Endothelial cell of umbilical vein (primary cell): ENCODE measurements at regions not wholly inside any gene's neighbourhood (a gene's known extent, or its start where the extent isn't known, plus 50 kb on each side); places are given as distances from the start of the nearest gene placed in this dataset.

ENCODE experiments used
- BruUV-seq: library from RNA; stranded (reverse); fragments of 400-500 nt; replicated peaks from 2 replicates; lab custom pipeline; 2021; lab: Mats Ljungman, UMichigan
- CTCF ChIA-PET: fragments of 300-600, 350-600 bp; sonication (Branson Sonifier 250); formaldehyde crosslinking; loops from one replicate; lab custom pipeline; 2021; ENCODE audit warnings: antibody characterized with exemption, inconsistent platforms; lab: Charles Lee
- POLR2A ChIA-PET: fragments of 300-600, 350-600 bp; sonication (Branson Sonifier 250); formaldehyde crosslinking; loops from one replicate; lab custom pipeline; 2021; ENCODE audit warnings: antibody characterized with exemption, inconsistent platforms; lab: Charles Lee
- DNase-seq: peaks from one replicate; pipeline ENCODE4 v3.0.0-alpha.2; 2011; ENCODE audit warnings: low read depth, low spot score
- FAIRE-seq: peaks from 2 replicates; lab custom pipeline; 2011; peaks lifted over from hg19 to GRCh38; lab: Jason Lieb, UNC
- H2AFZ ChIP-seq: 2 replicates; pipeline ENCODE4 v1.6.0; 2012; ENCODE audit warnings: low read depth, low read length, control low read depth, inconsistent platforms
- H3K27ac ChIP-seq: 2 replicates; pipeline ENCODE4 v1.5.1; 2011; ENCODE audit warnings: low read depth, mild to moderate bottlenecking, control low read depth, low read length, moderate library complexity; ENCODE audit not compliant: insufficient read depth
- H3K27me3 ChIP-seq, 2 experiments: 2 replicates each; pipeline versions ENCODE4 v1.6.0 to v1.6.1; 2011; ENCODE audit warnings: low read length in 2 of 2, mixed read lengths in 1 of 2; ENCODE audit not compliant: control insufficient read depth in 2 of 2, insufficient read depth in 2 of 2
- H3K36me3 ChIP-seq, 2 experiments: 2 replicates in 1 of 2; 3 replicates in 1 of 2; pipeline ENCODE4 v1.5.1; 2011; ENCODE audit warnings: low read length in 2 of 2, mild to moderate bottlenecking in 1 of 2, moderate library complexity in 1 of 2; ENCODE audit not compliant: control insufficient read depth in 2 of 2, insufficient read depth in 2 of 2; ENCODE audit errors: extremely low read depth in 1 of 2
- H3K4me1 ChIP-seq: 3 replicates; pipeline ENCODE4 v1.5.1; 2011; ENCODE audit warnings: mild to moderate bottlenecking, low read length; ENCODE audit not compliant: control insufficient read depth, insufficient read depth; ENCODE audit errors: extremely low read depth
- H3K4me2 ChIP-seq: 2 replicates; pipeline ENCODE4 v1.6.1; 2011; ENCODE audit warnings: low read length, control low read depth, mixed read lengths; ENCODE audit not compliant: insufficient read depth
- H3K4me3 ChIP-seq, 3 experiments: fragments of 200-600 bp in 1 of 3; sonication (generic), shearing (Covaris generic) in 1 of 3; replicated peaks in 1 of 3; 2 replicates each; pipeline ENCODE4 v1.5.1; 2011 to 2016; ENCODE audit warnings: control low read depth in 3 of 3, low read length in 3 of 3, mild to moderate bottlenecking in 2 of 3, inconsistent platforms in 1 of 3, low read depth in 1 of 3, moderate library complexity in 1 of 3; ENCODE audit not compliant: insufficient read depth in 1 of 3
- H3K79me2 ChIP-seq: 2 replicates; pipeline ENCODE4 v1.6.0; 2012; ENCODE audit warnings: low read length, inconsistent platforms; ENCODE audit not compliant: control insufficient read depth, insufficient read depth
- H3K9ac ChIP-seq: replicated peaks from 2 replicates; pipeline ENCODE3; 2011; ENCODE audit warnings: low read length, control low read depth; ENCODE audit not compliant: insufficient read depth; ENCODE audit errors: extremely low read depth
- H3K9me1 ChIP-seq: replicated peaks from 3 replicates; pipeline ENCODE4 v1.6.0; 2011; ENCODE audit warnings: mild to moderate bottlenecking, low read length; ENCODE audit not compliant: control insufficient read depth, insufficient read depth; ENCODE audit errors: extremely low read depth
- H3K9me3 ChIP-seq: replicated peaks from 2 replicates; pipeline ENCODE4 v1.5.1; 2012; ENCODE audit warnings: low read length, inconsistent platforms; ENCODE audit not compliant: control insufficient read depth, insufficient read depth
- H4K20me1 ChIP-seq: replicated peaks from 2 replicates; pipeline ENCODE3; 2011; ENCODE audit warnings: mild to moderate bottlenecking, low read length; ENCODE audit not compliant: control insufficient read depth, insufficient read depth; ENCODE audit errors: extremely low read depth
- EZH2 ChIP-seq: IDR thresholded peaks from 2 replicates; pipeline ENCODE4 v1.6.1; 2012; ENCODE audit warnings: borderline replicate concordance, low read depth, mild to moderate bottlenecking, moderate library complexity, low read length, inconsistent platforms; ENCODE audit not compliant: severe bottlenecking
- FOS ChIP-seq: IDR thresholded peaks from 2 replicates; pipeline ENCODE4 v1.6.1; 2011; ENCODE audit warnings: mild to moderate bottlenecking, low read length, moderate library complexity, borderline replicate concordance; ENCODE audit not compliant: insufficient read depth
- GATA2 ChIP-seq: IDR thresholded peaks from 2 replicates; pipeline ENCODE4 v1.7.0; 2011; ENCODE audit warnings: low read depth, mild to moderate bottlenecking, moderate library complexity, mixed read lengths, low read length; ENCODE audit not compliant: insufficient read length, insufficient read depth
- JUN ChIP-seq: IDR thresholded peaks from 2 replicates; pipeline ENCODE4 v1.6.1; 2011; ENCODE audit warnings: borderline replicate concordance, low read depth; ENCODE audit not compliant: insufficient read length, insufficient read depth
- MYC ChIP-seq: IDR thresholded peaks from one replicate; pipeline ENCODE4 v1.6.1; 2011; ENCODE audit warnings: mild to moderate bottlenecking, low read depth, low read length
- POLR2A ChIP-seq: IDR thresholded peaks from 2 replicates; pipeline ENCODE4 v1.6.1; 2012; ENCODE audit warnings: low read depth, mild to moderate bottlenecking, control low read depth, low read length
- POLR2AphosphoS5 ChIP-seq: IDR thresholded peaks from 2 replicates; pipeline ENCODE4 v1.6.1; 2012; ENCODE audit warnings: low read depth, mild to moderate bottlenecking, control low read depth, low read length, moderate library complexity; ENCODE audit not compliant: insufficient read depth
- dilution Hi-C: fragments of 300-500 bp; cut with MboI; formaldehyde crosslinking; loops from one replicate; pipeline ENCODE4 v1.15.0; 2019; ENCODE audit warnings: low sequenced_read_pairs; ENCODE audit not compliant: extremely low pct_ligation_motif_present
- intact Hi-C: fragments of 100-400 bp; cut with micrococcal nuclease; formaldehyde crosslinking; loops from one replicate; pipeline ENCODE4 v1.10.0; 2022
- TF ChIP-seq, protein P1 (sequence below): IDR thresholded peaks from 2 replicates; pipeline ENCODE4 v1.6.1; 2011; ENCODE audit not compliant: insufficient read depth, insufficient read length
- TF ChIP-seq, protein P2 (sequence below), 2 donors: IDR thresholded peaks; 1 replicate in 1 of 2; 2 replicates in 1 of 2; pipeline ENCODE4 v1.5.1; 2011; ENCODE audit warnings: low read length in 2 of 2, mild to moderate bottlenecking in 2 of 2, moderate library complexity in 2 of 2, control low read depth in 1 of 2, inconsistent platforms in 1 of 2, low read depth in 1 of 2; ENCODE audit not compliant: insufficient read depth in 1 of 2; ENCODE audit errors: extremely low read depth in 1 of 2

DNA sequence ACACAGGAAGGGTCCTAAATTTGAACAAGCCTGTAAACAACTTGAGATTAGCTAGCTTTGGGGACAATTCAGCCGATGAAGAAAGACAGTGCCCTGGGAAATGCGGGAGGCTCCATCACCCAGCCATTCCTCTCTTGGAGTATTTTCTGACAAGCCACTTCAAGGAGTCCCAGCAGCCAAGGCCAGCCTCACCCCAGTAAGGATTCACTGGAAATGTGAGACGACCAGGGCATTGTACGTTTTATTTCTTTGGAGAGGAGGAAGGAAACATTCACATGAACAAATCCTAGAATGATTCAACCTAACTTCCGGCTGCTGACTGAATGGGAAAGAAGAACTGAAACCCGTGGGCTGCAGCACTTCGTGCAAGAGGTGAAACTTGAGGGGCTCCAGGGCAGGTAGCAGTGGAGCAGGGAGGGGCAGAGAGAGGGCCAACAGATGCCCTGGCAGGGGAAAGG is 116.4 kb upstream of the ARHGEF3 start:
- POLR2A ChIA-PET: no interaction called here

More for the DNA sequence above, 116.4 kb upstream of the ARHGEF3 start:
- Histone ChIP-seq H3K9ac (no peak overlapping the region), H3K9me3 (no peaks in the 10 kb centered on the region), H3K36me3 (no peaks in the 10 kb centered on the region), H4K20me1 (no peaks in the 10 kb centered on the region), H2AFZ (peak overlapping the region; percentile 48), H3K4me1 (peaks cover 40% of the 10 kb centered on the region), H3K9me1 (no peaks in the 10 kb centered on the region), H3K4me3 (no peak overlapping the region), H3K79me2 (no peaks in the 10 kb centered on the region), H3K4me2 (peak overlapping the region; percentile 35), H3K27me3 (no peaks in the 10 kb centered on the region), H3K27ac (peak overlapping the region; percentile 42)
- TF ChIP-seq EZH2: no peak
- TF ChIP-seq, protein P1, sequence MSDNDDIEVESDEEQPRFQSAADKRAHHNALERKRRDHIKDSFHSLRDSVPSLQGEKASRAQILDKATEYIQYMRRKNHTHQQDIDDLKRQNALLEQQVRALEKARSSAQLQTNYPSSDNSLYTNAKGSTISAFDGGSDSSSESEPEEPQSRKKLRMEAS: no peak
- TF ChIP-seq FOS: peak; percentile 74
- no peak for TF ChIP-seq GATA2
- no peak for TF ChIP-seq POLR2A
- TF ChIP-seq POLR2AphosphoS5: no peak
- no peak for TF ChIP-seq MYC
- peak; percentile 44 for TF ChIP-seq JUN
- TF ChIP-seq, protein P2, sequence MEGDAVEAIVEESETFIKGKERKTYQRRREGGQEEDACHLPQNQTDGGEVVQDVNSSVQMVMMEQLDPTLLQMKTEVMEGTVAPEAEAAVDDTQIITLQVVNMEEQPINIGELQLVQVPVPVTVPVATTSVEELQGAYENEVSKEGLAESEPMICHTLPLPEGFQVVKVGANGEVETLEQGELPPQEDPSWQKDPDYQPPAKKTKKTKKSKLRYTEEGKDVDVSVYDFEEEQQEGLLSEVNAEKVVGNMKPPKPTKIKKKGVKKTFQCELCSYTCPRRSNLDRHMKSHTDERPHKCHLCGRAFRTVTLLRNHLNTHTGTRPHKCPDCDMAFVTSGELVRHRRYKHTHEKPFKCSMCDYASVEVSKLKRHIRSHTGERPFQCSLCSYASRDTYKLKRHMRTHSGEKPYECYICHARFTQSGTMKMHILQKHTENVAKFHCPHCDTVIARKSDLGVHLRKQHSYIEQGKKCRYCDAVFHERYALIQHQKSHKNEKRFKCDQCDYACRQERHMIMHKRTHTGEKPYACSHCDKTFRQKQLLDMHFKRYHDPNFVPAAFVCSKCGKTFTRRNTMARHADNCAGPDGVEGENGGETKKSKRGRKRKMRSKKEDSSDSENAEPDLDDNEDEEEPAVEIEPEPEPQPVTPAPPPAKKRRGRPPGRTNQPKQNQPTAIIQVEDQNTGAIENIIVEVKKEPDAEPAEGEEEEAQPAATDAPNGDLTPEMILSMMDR (IDR thresholded peaks at IDR 0.05; ENCODE audit: extremely low read depth in 1 of 2, insufficient read depth in 1 of 2, low read depth in 1 of 2, low read length in 2 of 2): no peak
- CTCF ChIA-PET: interaction anchor here (1.4 to 2.0 kb wide), 2 partner anchors 71 to 117 kb away, joined by 5 to 7 read pairs; partner anchors contain the start of gene ARHGEF3
- BruUV-seq: no TSS peak
- dilution Hi-C loops: no loop called here
- intact Hi-C loops: loop anchor here (5.0 kb wide), 1 partner anchor 41 kb away; no protein-coding TSS in a partner anchor
- DNase-seq (peak; percentile 78), FAIRE-seq (peak; percentile 85)
